ENCODE measurements at regions not wholly inside any gene's neighbourhood (a gene's known extent, or its start where the extent isn't known, plus 50 kb on each side); places are given as distances from the start of the nearest gene placed in this dataset.

DNA sequence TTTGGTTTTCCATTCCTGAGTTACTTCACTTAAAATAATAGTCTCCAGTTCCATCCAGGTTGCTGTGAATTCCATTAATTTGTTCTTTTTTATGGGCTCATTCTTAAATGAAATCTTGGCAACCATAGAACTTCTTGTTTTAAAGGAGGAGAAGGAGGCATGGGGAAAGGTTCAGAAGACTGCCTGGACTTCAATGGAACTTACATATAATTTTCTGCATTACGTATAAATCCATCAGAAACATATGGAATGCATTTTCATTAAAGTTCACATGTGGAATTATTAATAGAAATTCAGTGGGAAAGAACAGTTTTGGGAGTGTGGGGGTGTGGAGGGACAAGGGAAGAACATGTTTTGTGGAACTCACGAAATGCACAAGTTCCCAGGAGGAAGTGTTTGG, 176.6 kb upstream of the PRKCQ start:
- TF ChIP-seq, protein P1, sequence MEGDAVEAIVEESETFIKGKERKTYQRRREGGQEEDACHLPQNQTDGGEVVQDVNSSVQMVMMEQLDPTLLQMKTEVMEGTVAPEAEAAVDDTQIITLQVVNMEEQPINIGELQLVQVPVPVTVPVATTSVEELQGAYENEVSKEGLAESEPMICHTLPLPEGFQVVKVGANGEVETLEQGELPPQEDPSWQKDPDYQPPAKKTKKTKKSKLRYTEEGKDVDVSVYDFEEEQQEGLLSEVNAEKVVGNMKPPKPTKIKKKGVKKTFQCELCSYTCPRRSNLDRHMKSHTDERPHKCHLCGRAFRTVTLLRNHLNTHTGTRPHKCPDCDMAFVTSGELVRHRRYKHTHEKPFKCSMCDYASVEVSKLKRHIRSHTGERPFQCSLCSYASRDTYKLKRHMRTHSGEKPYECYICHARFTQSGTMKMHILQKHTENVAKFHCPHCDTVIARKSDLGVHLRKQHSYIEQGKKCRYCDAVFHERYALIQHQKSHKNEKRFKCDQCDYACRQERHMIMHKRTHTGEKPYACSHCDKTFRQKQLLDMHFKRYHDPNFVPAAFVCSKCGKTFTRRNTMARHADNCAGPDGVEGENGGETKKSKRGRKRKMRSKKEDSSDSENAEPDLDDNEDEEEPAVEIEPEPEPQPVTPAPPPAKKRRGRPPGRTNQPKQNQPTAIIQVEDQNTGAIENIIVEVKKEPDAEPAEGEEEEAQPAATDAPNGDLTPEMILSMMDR (IDR thresholded peaks at IDR 0.05), result no peak
- no peak for TF ChIP-seq POLR2A (IDR thresholded peaks at IDR 0.05)
